PC-9 (cell line): ENCODE measurements at regions not wholly inside any gene's neighbourhood (a gene's known extent, or its start where the extent isn't known, plus 50 kb on each side); places are given as distances from the start of the nearest gene placed in this dataset.

Source experiments
- BruUV-seq: library from RNA; stranded (reverse); fragments of 400-500 nt; replicated peaks from 2 replicates; lab custom pipeline; 2021; lab: Mats Ljungman, UMichigan
- CTCF ChIA-PET: fragments of 300-600 bp; sonication (Branson Sonifier 250); formaldehyde crosslinking; loops from one replicate; lab custom pipeline; 2022; ENCODE audit warnings: antibody characterized with exemption; lab: Charles Lee
- POLR2A ChIA-PET: fragments of 300-600 bp; sonication (Branson Sonifier 250); formaldehyde crosslinking; loops from one replicate; lab custom pipeline; 2022; ENCODE audit warnings: antibody characterized with exemption; ENCODE audit not compliant: unreplicated experiment; lab: Charles Lee
- DNase-seq, 2 experiments: peaks; one replicate each; pipeline versions ENCODE4 v3.0.0 to v3.0.0-alpha.2; 2015 to 2022; ENCODE audit warnings: mixed read lengths in 1 of 2
- H2AFZ ChIP-seq: fragments of 200-600 bp; sonication (generic); 2 replicates; pipeline ENCODE4 v1.8.1; 2017; ENCODE audit warnings: antibody characterized with exemption
- H3F3A ChIP-seq: fragments of 200-600 bp; sonication (generic); 2 replicates; pipeline ENCODE4 v1.8.1; 2017; ENCODE audit warnings: antibody characterized with exemption, mild to moderate bottlenecking, low read depth; ENCODE audit not compliant: insufficient read depth
- H3K27ac ChIP-seq: fragments of 200-600 bp; sonication (generic); 2 replicates; pipeline ENCODE4 v1.6.1; 2016; ENCODE audit warnings: mixed run types
- H3K27me3 ChIP-seq: fragments of 200-600 bp; sonication (generic); 2 replicates; pipeline ENCODE4 v1.6.1; 2016; ENCODE audit warnings: low read depth, mixed run types; ENCODE audit not compliant: insufficient read depth
- H3K36me3 ChIP-seq: fragments of 200-600 bp; sonication (generic); 2 replicates; pipeline ENCODE4 v1.6.1; 2016; ENCODE audit warnings: low read depth, mixed run types
- H3K4me1 ChIP-seq: fragments of 200-600 bp; sonication (generic); replicated peaks from 2 replicates; pipeline ENCODE4 v1.6.1; 2016; ENCODE audit warnings: mixed run types; ENCODE audit not compliant: insufficient read depth
- H3K4me2 ChIP-seq: fragments of 200-600 bp; sonication (generic); 2 replicates; pipeline ENCODE4 v1.6.1; 2017; ENCODE audit warnings: mixed run types
- H3K4me3 ChIP-seq: fragments of 200-600 bp; sonication (generic); 2 replicates; pipeline ENCODE4 v1.6.1; 2016; ENCODE audit warnings: mixed run types
- H3K79me2 ChIP-seq: fragments of 200-600 bp; sonication (generic); 2 replicates; pipeline ENCODE4 v1.6.1; 2017; ENCODE audit warnings: low read depth, mixed run types
- H3K9me2 ChIP-seq: fragments of 200-600 bp; sonication (generic); 2 replicates; pipeline ENCODE4 v1.8.1; 2017; ENCODE audit warnings: mild to moderate bottlenecking; ENCODE audit not compliant: insufficient read depth
- H3K9me3 ChIP-seq: fragments of 200-600 bp; sonication (generic); 2 replicates; pipeline ENCODE4 v1.8.1; 2016; ENCODE audit warnings: low read depth; ENCODE audit not compliant: insufficient read depth
- H4K20me1 ChIP-seq: fragments of 200-600 bp; sonication (generic); 2 replicates; pipeline ENCODE4 v1.8.1; 2017; ENCODE audit not compliant: insufficient read depth
- CTCF ChIP-seq: fragments of 200-600 bp; sonication (generic); conservative IDR thresholded peaks from 2 replicates; pipeline ENCODE4 v1.6.1; 2017; ENCODE audit warnings: mixed run types, antibody characterized with exemption, mild to moderate bottlenecking, moderate library complexity
- EZH2 ChIP-seq: fragments of 200-600 bp; sonication (generic); IDR thresholded peaks from 2 replicates; pipeline ENCODE4 v1.8.0; 2017; ENCODE audit warnings: antibody characterized with exemption, low read depth
- intact Hi-C: fragments of 100-400 bp; cut with micrococcal nuclease; formaldehyde crosslinking; loops from one replicate; pipeline ENCODE4 v1.10.0; 2022; ENCODE audit not compliant: unreplicated experiment

- ChIA-PET CTCF (no interaction called here), POLR2A (no interaction called here)
- Histone ChIP-seq H3K9me2 (no peaks in the 10 kb centered on the region), H3K36me3 (no peaks in the 10 kb centered on the region), H3K4me3 (no peak overlapping the region), H3K79me2 (no peaks in the 10 kb centered on the region), H3K27ac (no peak overlapping the region), H3K27me3 (peaks cover 10% of the 10 kb centered on the region; the same call in 1 of the 2 replicates), H3F3A (peaks cover 11% of the 10 kb centered on the region), H3K4me1 (no peaks in the 10 kb centered on the region), H3K9me3 (peaks cover 17% of the 10 kb centered on the region), H3K4me2 (no peak overlapping the region), H4K20me1 (no peaks in the 10 kb centered on the region), H2AFZ (no peak overlapping the region)
- TF ChIP-seq EZH2 (no peak), CTCF (no peak)
- DNase-seq: no peak
- intact Hi-C loops: no loop called here
- no TSS peak for BruUV-seq
Measured at GRCh38 chr22:44613196-44613595, 88.8 kb upstream of the PRR5 start.

GRCh38 chr22:44611880-44612496 is 90.0 kb upstream of the PRR5 start:
- H4K20me1 ChIP-seq: no peaks in the 10 kb centered on the region
- peaks cover 17% of the 10 kb centered on the region for H3K9me3 ChIP-seq
- H3K4me1 ChIP-seq: no peaks in the 10 kb centered on the region
- DNase-seq: no peak
- H3K4me3 ChIP-seq: no peak overlapping the region
- no peaks in the 10 kb centered on the region for H3K79me2 ChIP-seq
- H3K36me3 ChIP-seq: no peaks in the 10 kb centered on the region
- intact Hi-C loops: no loop called here
- peaks cover 20% of the 10 kb centered on the region for H3K27me3 ChIP-seq
- no peak overlapping the region for H3K4me2 ChIP-seq
- H2AFZ ChIP-seq: no peak overlapping the region
- no peak overlapping the region for H3K27ac ChIP-seq
- POLR2A ChIA-PET: no interaction called here
- CTCF ChIA-PET: no interaction called here
- BruUV-seq: no TSS peak
- TF ChIP-seq EZH2 (no peak), CTCF (no peak)
- no peaks in the 10 kb centered on the region for H3K9me2 ChIP-seq
- H3F3A ChIP-seq: no peaks in the 10 kb centered on the region; the same call in 1 of the 2 replicates

- H3K4me1 ChIP-seq: no peaks in the 10 kb centered on the region
Measured at GRCh38 chr22:44610071-44610470, 91.9 kb upstream of the PRR5 start.

More at GRCh38 chr22:44610071-44610470, 91.9 kb upstream of the PRR5 start:
- CTCF ChIA-PET: interaction anchor here (0.7 kb wide), 1 partner anchor 543 kb away, joined by 11 read pairs; no protein-coding TSS in a partner anchor
- Histone ChIP-seq H3K36me3 (no peaks in the 10 kb centered on the region), H3K27me3 (peaks cover 36% of the 10 kb centered on the region), H3K9me3 (peaks cover 17% of the 10 kb centered on the region), H3K4me3 (no peak overlapping the region), H3K4me2 (no peak overlapping the region), H3F3A (no peaks in the 10 kb centered on the region; the same call in 1 of the 2 replicates), H3K79me2 (no peaks in the 10 kb centered on the region), H3K27ac (no peak overlapping the region), H3K9me2 (no peaks in the 10 kb centered on the region), H4K20me1 (no peaks in the 10 kb centered on the region), H2AFZ (no peak overlapping the region)
- BruUV-seq: no TSS peak
- POLR2A ChIA-PET: no interaction called here
- intact Hi-C loops: no loop called here
- DNase-seq: no peak
- TF ChIP-seq EZH2 (no peak), CTCF (no peak)
